ENCODE measurements at regions not wholly inside any gene's neighbourhood (a gene's known extent, or its start where the extent isn't known, plus 50 kb on each side); places are given as distances from the start of the nearest gene placed in this dataset.
"Not testable (repeated sequence)": the region's sequence is repeated elsewhere in the genome, so short reads cannot be mapped to it uniquely, and the experiment has no call there.

- no peak for DNase-seq (ENCODE audit: low spot score)
Measured at GRCh38 chr1:200496937-200497336, 87.1 kb upstream of the ZNF281 start.

DNA sequence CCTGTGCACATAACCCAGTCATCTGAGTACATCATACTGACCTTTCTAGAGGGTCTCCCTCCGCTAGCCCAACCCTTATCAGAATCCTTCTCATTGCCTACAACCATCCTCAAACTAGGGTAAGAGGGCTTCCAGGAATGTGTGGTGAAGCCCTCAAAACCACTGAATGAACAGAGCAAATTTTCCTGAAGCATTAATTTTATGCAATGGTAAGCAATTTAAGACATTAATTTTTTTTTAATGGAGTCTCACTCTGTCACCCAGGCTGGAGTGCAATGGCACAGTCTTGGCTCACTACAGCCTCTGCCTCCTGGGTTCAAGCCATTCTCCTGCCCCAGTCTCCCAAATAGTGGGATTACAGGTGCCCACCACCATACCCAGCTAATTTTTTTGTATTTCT is 86.1 kb upstream of the ZNF281 start:
- no peak for DNase-seq (ENCODE audit: low spot score)

GRCh38 chr1:200493344-200493743 is 83.5 kb upstream of the ZNF281 start:
- no peak for DNase-seq (ENCODE audit: low spot score)

DNA sequence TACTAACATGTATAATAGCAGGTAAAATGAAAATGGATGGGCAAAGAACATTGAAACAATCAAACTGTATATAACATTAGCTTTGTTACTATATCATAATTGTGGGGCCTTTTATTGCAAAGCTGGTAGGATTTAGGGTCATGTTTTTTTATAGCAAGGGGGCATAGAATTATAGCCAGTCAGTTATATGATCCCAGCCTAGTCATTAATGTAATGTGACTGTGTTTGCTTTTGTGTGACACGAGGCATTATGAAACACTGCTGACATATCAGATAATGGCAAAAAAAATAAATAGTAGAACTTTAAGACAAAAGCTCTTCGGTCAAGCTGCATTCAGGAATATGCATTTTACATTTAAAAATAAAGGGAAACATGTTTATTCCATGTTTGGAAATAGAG is 81.3 kb upstream of the ZNF281 start:
- no peak for DNase-seq (ENCODE audit: low spot score)

DNA sequence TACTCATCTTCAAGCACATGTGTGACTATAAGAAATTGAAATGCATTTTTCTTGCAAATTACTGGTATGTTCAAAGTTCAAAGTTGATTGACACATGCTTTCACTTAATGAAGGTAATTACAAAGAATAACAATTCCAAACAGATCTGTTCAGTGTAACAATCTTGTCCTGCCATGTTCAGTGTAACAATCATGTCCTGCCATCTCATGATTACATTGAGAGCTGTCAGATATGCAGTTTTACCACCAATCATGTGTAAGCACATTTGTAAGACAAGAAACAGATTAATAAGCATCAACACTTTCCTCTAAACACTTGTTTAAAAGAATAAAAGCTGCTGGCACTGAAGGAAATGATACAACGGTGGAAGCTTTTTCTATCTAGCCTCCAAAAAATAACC is 80.3 kb upstream of the ZNF281 start:
- DNase-seq (ENCODE audit: low spot score), result no peak

DNA sequence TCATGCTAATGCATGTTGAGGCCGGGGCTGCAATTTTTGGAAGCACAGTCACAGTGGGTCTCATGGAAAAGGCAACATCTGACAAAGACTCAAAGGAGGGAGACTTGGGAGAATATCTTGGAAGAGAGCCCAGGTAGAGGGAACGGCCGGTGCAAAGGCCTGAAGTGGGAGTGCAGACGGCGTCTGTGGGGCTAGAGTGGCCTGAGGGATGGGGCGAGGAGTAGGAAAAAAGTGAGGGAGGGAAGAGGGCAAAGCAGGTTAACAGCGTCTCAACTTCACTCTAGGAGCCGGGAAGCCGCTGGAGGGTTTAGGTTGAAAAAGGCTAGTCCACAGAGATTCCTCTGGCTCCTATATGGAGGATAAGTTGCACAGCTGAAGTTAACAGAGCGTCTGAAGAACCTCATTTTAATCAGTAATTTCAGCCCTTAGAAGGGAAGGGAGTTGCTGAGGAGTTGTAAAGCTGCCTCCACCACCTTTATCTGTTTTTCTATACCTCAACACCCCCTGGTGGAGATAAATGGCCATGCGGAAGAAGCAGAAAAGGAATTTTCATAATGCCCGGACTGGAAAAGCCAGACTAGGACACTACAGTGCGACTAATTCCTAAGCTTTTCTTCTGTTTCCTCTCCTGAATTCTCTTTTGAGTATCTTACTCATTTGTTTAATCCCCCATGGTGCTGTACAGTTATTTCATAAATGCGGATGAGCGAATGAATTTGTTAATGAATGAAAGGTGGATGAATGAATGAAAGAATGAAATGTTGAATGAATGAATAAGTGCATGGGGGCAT is 78.7 kb upstream of the ZNF281 start:
- DNase-seq (ENCODE audit: low spot score), result peak; percentile 52

GRCh38 chr1:200487650-200488049 is 77.8 kb upstream of the ZNF281 start:
- DNase-seq (ENCODE audit: low spot score), result no peak

DNA sequence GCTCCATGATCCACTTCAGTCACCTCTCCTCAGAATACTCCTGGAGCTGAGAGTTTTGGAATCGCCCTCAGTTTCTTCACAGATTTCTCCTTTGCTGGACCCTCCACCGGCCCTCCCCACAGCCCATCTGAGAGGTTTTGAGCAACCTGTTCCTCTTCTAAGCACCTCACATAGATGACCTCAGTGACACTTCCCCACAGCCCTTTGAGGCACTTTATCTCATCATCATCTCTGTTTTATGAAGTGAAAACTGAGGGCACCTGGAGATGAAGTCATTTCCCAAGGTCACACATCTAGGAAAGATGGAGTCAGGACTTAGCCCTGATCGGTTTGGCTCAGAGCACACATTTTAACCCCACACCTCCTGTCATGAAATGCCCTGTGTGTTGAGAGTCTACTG is 76.8 kb upstream of the ZNF281 start:
- DNase-seq (ENCODE audit: low spot score), result no peak

- DNase-seq (ENCODE audit: low spot score), result not testable (repeated sequence)
Measured at GRCh38 chr1:200484438-200484946, 74.7 kb upstream of the ZNF281 start.

DNA sequence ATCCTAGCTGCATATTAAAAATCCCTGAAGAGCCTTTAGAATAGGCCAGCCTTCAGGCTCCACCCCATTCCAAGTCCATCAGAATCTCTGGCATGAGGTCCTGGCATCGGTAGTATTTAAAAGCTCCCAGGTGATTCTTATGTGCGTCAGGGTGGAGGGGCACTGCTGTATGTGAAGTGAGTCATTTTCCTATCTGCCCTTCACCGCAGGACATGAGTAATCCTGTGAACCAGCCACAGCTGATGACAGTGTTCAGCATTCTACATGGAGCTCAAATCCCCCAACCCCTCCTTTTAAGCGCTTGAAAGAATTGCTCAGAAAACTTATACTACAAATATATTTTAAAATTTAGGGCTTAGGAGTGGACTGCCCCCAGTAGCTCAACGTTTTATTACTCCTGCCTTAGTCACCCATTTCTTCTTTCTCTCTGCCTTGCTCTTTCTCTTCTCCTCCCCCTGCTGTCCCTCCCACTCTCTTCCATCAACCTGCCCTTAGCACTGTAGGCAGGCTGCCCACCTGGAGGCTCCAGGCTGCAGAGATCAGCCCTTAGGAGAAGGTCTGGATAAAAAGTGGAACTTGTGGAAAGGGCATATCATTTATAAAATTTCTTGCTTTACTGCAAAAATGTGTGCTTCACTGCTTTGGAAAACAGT is 73.8 kb upstream of the ZNF281 start:
- peak; percentile 44 for DNase-seq (ENCODE audit: low spot score)

DNA sequence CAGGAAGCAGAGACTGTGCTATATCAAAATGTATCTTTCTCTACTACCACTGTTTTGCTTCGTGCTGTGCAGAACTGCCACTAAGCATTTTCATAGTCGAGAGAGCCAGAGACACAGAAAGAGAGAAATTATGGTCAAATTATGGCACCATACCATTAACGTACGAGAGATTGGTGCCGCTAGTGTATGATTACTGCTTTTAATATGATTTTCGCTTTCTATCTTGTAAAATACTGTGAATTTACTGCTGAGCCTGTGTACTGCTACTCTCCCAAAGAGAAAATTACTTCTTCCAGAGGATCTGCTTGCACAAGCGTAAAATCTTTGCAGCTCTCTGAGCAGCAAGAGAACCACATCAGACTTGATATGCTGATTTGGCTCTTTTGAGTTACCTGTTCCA is 71.1 kb upstream of the ZNF281 start:
- no peak for DNase-seq (ENCODE audit: low spot score)

- DNase-seq (ENCODE audit: low spot score), result no peak
Measured at GRCh38 chr1:200479816-200480215, 70.0 kb upstream of the ZNF281 start.

GRCh38 chr1:200478945-200479558 is 69.2 kb upstream of the ZNF281 start:
- no peak for DNase-seq (ENCODE audit: low spot score)

GRCh38 chr1:200478239-200478623 is 68.4 kb upstream of the ZNF281 start:
- no peak for DNase-seq (ENCODE audit: low spot score)

GRCh38 chr1:200474633-200475032 is 64.8 kb upstream of the ZNF281 start:
- no peak for DNase-seq (ENCODE audit: low spot score)

GRCh38 chr1:200473698-200474371 is 64.0 kb upstream of the ZNF281 start:
- no peak for DNase-seq (ENCODE audit: low spot score)

DNA sequence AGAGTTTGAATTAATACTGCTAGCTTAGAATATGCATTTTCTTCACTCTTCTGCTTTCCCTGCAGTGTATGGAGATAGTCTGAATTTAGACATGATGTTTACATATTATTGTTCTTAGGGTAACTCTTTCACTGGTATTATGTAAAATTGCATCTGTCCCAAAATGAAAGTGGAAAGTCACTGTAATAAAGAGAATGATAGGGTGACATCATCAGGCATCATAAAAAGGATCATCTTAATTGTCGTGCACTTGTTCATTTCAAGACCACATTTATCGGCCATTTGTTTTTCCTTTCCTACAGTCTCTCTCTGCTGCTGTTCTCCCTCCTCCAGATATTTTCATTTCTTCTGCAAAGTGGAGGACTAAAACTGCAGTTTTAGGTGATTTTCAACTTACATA is 61.9 kb upstream of the ZNF281 start:
- DNase-seq (ENCODE audit: low spot score), result no peak

DNA sequence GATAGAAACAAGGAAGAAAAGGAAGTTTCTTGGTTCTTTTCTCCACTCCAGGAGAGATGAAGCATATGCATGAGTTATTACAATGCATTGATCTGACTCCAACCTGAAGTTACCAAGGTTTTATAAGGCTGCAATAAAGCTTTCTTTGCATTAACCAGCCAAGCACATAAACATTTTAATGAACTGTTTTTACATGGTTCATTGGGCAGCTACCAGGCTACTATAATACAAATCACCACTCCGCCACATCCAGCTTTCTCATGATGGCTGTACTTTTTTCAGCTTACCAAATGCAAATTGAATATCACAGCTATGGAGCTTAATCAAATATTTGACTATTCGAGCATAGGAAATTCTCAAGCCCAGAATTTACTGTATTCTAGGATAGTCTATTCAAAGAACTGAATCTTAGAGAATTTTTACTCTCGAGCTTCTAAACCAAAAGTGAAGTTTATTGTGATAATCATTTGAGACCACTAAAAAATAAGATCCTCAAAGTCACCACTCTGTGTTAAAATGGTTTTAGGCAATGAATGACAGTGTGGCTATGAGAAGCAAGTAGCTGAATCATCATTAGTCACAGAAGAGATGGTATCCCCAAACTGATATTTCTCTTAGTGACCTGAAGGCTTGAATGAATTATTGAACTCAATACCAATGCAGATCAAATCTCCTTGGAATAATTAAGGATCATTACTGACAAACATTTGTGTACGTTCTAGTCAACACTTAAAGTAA is 58.6 kb upstream of the ZNF281 start:
- DNase-seq (ENCODE audit: low spot score), result no peak

- DNase-seq (ENCODE audit: low spot score), result no peak
Measured at GRCh38 chr1:200464784-200465400, 55.1 kb upstream of the ZNF281 start.

Measured in CD4-positive, alpha-beta T cell treated with Interleukin-2 at 100 ng/mL for 4 hours (primary cell).